PC-9 (cell line): ENCODE measurements at regions not wholly inside any gene's neighbourhood (a gene's known extent, or its start where the extent isn't known, plus 50 kb on each side); places are given as distances from the start of the nearest gene placed in this dataset.

Experiments
- CTCF ChIP-seq: fragments of 200-600 bp; sonication (generic); conservative IDR thresholded peaks from 2 replicates; pipeline ENCODE4 v1.6.1; 2017; ENCODE audit warnings: mixed run types, antibody characterized with exemption, mild to moderate bottlenecking, moderate library complexity
- EZH2 ChIP-seq: fragments of 200-600 bp; sonication (generic); IDR thresholded peaks from 2 replicates; pipeline ENCODE4 v1.8.0; 2017; ENCODE audit warnings: antibody characterized with exemption, low read depth

GRCh38 chrX:4150259-4150658 is 436.8 kb upstream of the PRKX start:
- TF ChIP-seq CTCF (no peak), EZH2 (no peak)
